ENCODE measurements at regions not wholly inside any gene's neighbourhood (a gene's known extent, or its start where the extent isn't known, plus 50 kb on each side); places are given as distances from the start of the nearest gene placed in this dataset.

DNA sequence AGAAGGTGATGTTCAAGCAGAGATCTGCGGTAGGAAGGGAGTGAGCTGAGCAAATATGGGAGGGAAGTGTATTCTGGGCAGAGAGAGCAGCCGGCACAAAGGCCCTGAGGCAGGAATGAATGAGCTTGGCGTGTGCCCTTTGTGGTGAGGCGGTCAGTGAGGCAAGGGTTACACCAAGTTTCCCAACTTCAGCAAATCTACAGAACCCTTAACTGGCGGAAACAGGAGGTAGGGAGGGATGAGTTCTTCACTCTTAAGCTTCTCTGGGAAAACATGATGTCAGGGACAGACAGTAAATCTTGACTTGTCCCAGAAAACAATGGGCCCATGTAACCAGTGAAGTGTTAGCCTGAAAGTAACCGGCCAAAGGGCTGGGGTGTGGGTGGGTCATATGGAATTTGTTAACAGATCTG lies 97.1 kb upstream of the PTPN1 start:
- H3K4me3 ChIP-seq (ENCODE audit: low read depth, low read length), result no peak overlapping the region
- TF ChIP-seq, protein P1, sequence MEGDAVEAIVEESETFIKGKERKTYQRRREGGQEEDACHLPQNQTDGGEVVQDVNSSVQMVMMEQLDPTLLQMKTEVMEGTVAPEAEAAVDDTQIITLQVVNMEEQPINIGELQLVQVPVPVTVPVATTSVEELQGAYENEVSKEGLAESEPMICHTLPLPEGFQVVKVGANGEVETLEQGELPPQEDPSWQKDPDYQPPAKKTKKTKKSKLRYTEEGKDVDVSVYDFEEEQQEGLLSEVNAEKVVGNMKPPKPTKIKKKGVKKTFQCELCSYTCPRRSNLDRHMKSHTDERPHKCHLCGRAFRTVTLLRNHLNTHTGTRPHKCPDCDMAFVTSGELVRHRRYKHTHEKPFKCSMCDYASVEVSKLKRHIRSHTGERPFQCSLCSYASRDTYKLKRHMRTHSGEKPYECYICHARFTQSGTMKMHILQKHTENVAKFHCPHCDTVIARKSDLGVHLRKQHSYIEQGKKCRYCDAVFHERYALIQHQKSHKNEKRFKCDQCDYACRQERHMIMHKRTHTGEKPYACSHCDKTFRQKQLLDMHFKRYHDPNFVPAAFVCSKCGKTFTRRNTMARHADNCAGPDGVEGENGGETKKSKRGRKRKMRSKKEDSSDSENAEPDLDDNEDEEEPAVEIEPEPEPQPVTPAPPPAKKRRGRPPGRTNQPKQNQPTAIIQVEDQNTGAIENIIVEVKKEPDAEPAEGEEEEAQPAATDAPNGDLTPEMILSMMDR (IDR thresholded peaks at IDR 0.05; ENCODE audit: low read depth, low read length), result no peak

DNA sequence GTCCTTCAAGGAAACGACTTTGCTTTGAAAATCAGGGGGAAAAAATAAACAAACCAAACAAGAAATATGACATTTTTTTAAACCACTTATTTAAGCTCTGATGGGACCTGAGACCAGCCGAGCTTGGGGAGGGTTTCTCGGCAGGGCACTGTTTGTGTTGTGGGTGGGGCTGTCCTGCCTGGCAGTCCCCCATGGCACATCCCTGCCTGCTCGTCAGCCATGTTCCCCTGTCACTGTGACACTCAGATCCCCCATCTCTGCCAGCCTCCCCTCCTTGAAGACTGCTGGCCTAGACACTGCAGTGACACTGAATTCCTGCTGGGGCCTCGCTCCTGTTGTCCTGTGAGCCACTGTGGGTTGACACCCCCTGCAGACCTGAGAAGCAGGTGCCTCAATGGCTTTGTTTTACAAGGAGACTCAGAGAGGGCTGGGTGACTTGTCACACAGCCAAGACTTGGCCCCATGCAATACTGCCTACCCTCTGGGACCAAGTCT lies 95.1 kb upstream of the PTPN1 start:
- TF ChIP-seq, protein P1 (IDR thresholded peaks at IDR 0.05; ENCODE audit: low read depth, low read length), result no peak
- no peak overlapping the region for H3K4me3 ChIP-seq (ENCODE audit: low read depth, low read length)

DNA sequence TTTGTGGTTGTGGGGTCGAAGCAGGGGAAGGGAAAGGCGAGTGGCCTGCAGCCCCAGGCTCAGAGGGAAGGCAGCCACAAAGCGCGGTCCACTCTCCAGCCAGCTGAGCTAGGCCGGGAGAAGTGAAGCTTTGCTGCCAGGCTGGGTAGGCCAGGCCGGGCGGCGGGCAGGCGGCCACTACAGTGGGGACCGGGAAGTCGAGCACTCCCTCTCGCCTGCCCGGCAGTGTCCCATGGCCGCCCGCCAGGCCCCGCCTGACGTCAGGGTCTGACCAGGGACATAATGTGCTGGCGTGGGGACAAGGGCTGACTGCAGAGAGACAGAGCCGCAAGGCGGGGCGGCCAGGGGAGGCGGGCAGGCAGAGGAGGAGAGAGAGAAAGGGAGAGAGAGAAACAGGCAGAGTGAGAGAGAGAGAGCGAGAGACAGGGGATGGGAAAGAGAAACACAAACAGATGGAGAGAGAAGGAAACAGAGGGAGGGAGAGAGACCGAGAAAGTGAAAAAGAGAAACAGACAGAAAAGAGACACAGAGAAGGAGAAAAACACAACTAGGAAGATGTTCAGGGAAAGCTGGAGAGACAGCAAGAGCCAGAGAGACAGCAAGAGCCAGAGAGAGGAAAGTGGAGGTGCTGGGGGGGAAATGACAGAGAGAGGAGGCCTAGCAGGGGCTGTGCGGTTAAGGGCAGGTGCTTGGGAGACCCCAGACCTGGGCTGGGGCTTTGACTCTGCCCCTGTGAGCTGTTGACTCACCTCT lies 94.5 kb upstream of the PTPN1 start:
- H3K4me3 ChIP-seq (ENCODE audit: low read depth, low read length), result peak overlapping the region; percentile 25
- TF ChIP-seq, protein P1 (IDR thresholded peaks at IDR 0.05; ENCODE audit: low read depth, low read length), result no peak

DNA sequence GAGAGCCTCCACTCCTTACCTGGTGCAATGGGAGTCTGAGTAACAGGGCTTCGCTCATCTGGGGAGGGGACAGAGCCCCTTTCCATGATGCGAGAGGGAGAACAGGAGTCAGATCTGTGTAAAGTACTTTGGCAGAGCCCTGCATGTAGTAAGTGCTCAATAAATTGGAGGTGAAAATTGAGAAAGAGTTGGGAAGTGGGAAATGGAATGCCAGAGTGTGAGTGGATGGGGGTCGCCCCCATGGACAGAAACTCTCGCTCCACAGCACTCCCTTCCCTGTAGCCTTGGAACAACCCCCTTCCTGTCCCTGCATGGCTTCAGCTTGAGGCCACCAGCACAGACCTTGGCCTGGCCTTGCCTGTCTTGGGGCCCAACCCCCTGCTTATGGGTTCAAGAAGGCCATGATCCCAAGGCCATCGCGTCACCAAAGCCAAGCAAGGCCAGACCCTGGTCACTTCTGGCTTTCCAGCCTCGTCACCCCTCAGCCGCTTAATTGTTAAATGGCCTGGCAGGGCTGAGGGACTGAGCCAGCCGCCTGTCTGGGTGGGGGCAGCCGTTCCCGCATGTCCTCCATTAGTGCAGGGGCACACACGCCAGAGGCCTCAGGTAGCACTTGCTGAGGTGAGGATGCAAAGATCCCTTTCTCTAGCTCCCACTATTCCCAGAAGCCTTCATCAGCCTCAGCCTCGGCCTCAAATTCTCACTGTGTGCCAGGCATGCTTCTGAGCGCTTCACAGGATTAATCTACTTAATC lies 93.7 kb upstream of the PTPN1 start:
- H3K4me3 ChIP-seq (ENCODE audit: low read depth, low read length), result peak overlapping the region; percentile 25; the same call in 1 of the 2 replicates
- TF ChIP-seq, protein P1 (IDR thresholded peaks at IDR 0.05; ENCODE audit: low read depth, low read length), result no peak

DNA sequence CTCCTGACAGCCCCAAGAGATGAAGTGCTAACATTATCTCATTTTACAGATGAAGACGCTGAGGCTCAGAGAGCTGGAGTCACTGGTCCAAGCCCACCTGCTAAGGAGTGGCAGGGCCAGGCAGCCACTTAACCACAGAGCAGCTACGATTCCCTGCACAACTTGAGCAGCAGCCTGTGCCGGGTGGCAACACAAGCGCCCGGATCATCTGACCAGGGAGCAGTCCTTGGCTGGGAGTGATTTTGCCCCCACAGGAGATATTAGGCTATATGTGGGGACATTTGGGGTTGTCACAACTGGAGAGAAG lies 93.2 kb upstream of the PTPN1 start:
- H3K4me3 ChIP-seq (ENCODE audit: low read depth, low read length), result no peak overlapping the region
- TF ChIP-seq, protein P1 (IDR thresholded peaks at IDR 0.05; ENCODE audit: low read depth, low read length), result no peak

DNA sequence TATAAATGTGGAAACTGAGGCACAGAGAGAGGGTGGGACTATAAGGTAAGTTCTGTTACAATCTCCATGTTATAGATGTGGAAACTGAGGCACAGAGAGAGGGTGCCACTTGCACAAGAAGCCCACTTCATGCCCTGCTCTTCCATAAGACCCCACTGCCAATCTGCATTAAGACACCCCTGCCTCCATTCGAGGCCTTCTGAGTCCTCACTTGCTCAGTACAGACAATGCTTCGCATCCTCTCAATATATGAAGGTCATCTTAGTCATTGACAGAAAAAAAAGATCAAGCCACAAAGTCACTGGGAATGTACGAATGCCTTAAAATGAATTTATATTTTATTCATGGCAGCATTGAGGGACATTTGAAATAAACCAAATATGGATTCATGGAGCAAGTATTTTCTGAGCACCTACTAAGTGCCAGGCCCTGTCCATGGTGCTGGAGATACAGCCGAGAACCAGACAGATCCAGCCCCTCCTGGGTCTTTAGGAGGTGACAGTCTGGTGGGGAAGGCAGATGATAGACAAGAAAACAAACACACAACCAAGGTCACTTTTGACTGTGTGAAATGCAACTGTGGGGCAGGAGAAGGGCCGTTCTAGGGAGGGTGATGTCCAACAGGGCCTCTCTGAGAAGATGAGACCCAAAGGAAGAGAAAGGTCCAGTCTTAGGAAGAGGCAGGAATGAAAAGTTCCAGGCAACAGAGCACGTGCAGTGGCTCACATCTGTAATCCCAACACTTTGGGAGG lies 92.5 kb upstream of the PTPN1 start:
- no peak overlapping the region for H3K4me3 ChIP-seq (ENCODE audit: low read depth, low read length)
- TF ChIP-seq, protein P1 (IDR thresholded peaks at IDR 0.05; ENCODE audit: low read depth, low read length), result no peak

Measured in WI38 (cell line).